ENCODE measurements at regions not wholly inside any gene's neighbourhood (a gene's known extent, or its start where the extent isn't known, plus 50 kb on each side); places are given as distances from the start of the nearest gene placed in this dataset.
"Not testable (repeated sequence)": the region's sequence is repeated elsewhere in the genome, so short reads cannot be mapped to it uniquely, and the experiment has no call there.

GRCh38 chr2:242057379-242058040 is 188.0 kb downstream of the RTP5 start:
- no peak overlapping the region for H2BK120ac ChIP-seq (ENCODE audit: low read depth, low read length)
- no peak overlapping the region for H2BK5ac ChIP-seq (ENCODE audit: low read length)
- no peak overlapping the region for H3K4me2 ChIP-seq (ENCODE audit: low read length)
- no peaks in the 10 kb centered on the region for H3K4me1 ChIP-seq (ENCODE audit: control insufficient read depth, low read depth, low read length)
- H2BK15ac ChIP-seq (replicated peaks; ENCODE audit: low read depth) = no peak overlapping the region
- no peak overlapping the region for H4K8ac ChIP-seq (ENCODE audit: low read depth, low read length)
- H3K79me2 ChIP-seq (ENCODE audit: control insufficient read depth, insufficient read depth, low read length) = no peaks in the 10 kb centered on the region
- H3K4ac ChIP-seq (ENCODE audit: low read depth, low read length) = no peak overlapping the region
- H3K4me3 ChIP-seq (ENCODE audit: low read length) = no peak overlapping the region
- no peak overlapping the region for H3K27ac ChIP-seq (ENCODE audit: low read depth, low read length)
- H3K36me3 ChIP-seq (ENCODE audit: control insufficient read depth, insufficient read depth, low read length) = no peaks in the 10 kb centered on the region
- no peaks in the 10 kb centered on the region for H3K79me1 ChIP-seq (ENCODE audit: low read length)
- no peak overlapping the region for H3K56ac ChIP-seq (ENCODE audit: low read length)
- no peak overlapping the region for H4K5ac ChIP-seq (ENCODE audit: low read length)
- H3K18ac ChIP-seq (ENCODE audit: low read length) = no peak overlapping the region
- H3K9ac ChIP-seq (ENCODE audit: low read length) = no peak overlapping the region
- no peak overlapping the region for H3K23ac ChIP-seq (ENCODE audit: low read length)
- no peak for DNase-seq
- H3K27me3 ChIP-seq (ENCODE audit: insufficient read depth, low read length, poor library complexity) = no peaks in the 10 kb centered on the region
- H2AK5ac ChIP-seq (ENCODE audit: low read length) = no peak overlapping the region
- no CpG with 5 or more reads among the region's 19 CpGs for WGBS (ENCODE audit: extremely low coverage, insufficient coverage, low lambda C conversion rate)

DNA sequence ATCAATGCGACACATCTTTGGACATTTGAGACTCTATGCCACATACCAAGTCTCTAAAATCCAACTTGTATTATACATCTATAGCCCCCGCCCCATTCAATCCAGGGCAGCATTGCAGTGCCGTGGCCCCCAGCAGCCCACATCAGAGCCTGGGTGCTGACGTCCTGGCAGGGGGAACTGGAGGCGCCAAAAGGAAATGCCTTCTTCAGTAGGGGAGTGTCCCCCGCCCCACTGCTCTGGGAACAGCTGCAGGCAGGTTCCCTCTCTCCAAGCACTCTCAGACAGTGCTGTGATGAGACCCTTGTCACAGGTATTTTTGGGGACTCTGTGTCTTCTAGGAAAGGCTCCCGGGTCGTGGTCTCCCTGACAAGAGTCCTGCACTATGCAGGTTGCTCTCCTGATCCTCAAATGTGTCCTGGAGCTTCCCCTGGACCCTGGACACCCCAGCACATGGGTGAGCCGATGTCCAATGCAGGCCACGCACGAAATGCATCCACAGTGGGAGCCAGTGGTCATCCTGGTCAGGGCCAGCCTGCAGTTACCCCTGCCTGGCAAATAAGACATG is 188.7 kb downstream of the RTP5 start:
- Histone ChIP-seq H3K36me3 (ENCODE audit: control insufficient read depth, insufficient read depth, low read length) (no peaks in the 10 kb centered on the region), H2BK120ac (ENCODE audit: low read depth, low read length) (no peak overlapping the region), H3K27ac (ENCODE audit: low read depth, low read length) (no peak overlapping the region), H3K27me3 (ENCODE audit: insufficient read depth, low read length, poor library complexity) (no peaks in the 10 kb centered on the region), H3K79me1 (ENCODE audit: low read length) (no peaks in the 10 kb centered on the region), H3K23ac (ENCODE audit: low read length) (no peak overlapping the region), H4K5ac (ENCODE audit: low read length) (no peak overlapping the region), H4K8ac (ENCODE audit: low read depth, low read length) (no peak overlapping the region), H2AK5ac (ENCODE audit: low read length) (no peak overlapping the region), H3K4me2 (ENCODE audit: low read length) (no peak overlapping the region), H3K4me3 (ENCODE audit: low read length) (no peak overlapping the region), H3K18ac (ENCODE audit: low read length) (no peak overlapping the region), H2BK15ac (replicated peaks; ENCODE audit: low read depth) (no peak overlapping the region), H3K79me2 (ENCODE audit: control insufficient read depth, insufficient read depth, low read length) (no peaks in the 10 kb centered on the region), H3K4me1 (ENCODE audit: control insufficient read depth, low read depth, low read length) (no peaks in the 10 kb centered on the region), H3K4ac (ENCODE audit: low read depth, low read length) (no peak overlapping the region), H3K56ac (ENCODE audit: low read length) (no peak overlapping the region), H3K9ac (ENCODE audit: low read length) (no peak overlapping the region), H2BK5ac (ENCODE audit: low read length) (no peak overlapping the region)
- no peak for DNase-seq
- no CpG with 5 or more reads among the region's 11 CpGs for whole genome bisulfite sequencing (ENCODE audit: extremely low coverage, insufficient coverage, low lambda C conversion rate)

- Histone ChIP-seq H2BK15ac (replicated peaks; ENCODE audit: low read depth) (no peak overlapping the region), H2AK5ac (ENCODE audit: low read length) (no peak overlapping the region), H3K27ac (ENCODE audit: low read depth, low read length) (no peak overlapping the region), H3K56ac (ENCODE audit: low read length) (no peak overlapping the region), H3K4me1 (ENCODE audit: control insufficient read depth, low read depth, low read length) (no peaks in the 10 kb centered on the region), H3K18ac (ENCODE audit: low read length) (no peak overlapping the region), H3K79me1 (ENCODE audit: low read length) (no peaks in the 10 kb centered on the region), H3K4me2 (ENCODE audit: low read length) (no peak overlapping the region), H3K79me2 (ENCODE audit: control insufficient read depth, insufficient read depth, low read length) (no peaks in the 10 kb centered on the region), H4K8ac (ENCODE audit: low read depth, low read length) (no peak overlapping the region), H3K4me3 (ENCODE audit: low read length) (no peak overlapping the region), H3K36me3 (ENCODE audit: control insufficient read depth, insufficient read depth, low read length) (no peaks in the 10 kb centered on the region), H3K9ac (ENCODE audit: low read length) (no peak overlapping the region), H2BK120ac (ENCODE audit: low read depth, low read length) (no peak overlapping the region), H4K5ac (ENCODE audit: low read length) (no peak overlapping the region), H2BK5ac (ENCODE audit: low read length) (no peak overlapping the region), H3K23ac (ENCODE audit: low read length) (no peak overlapping the region), H3K27me3 (ENCODE audit: insufficient read depth, low read length, poor library complexity) (no peaks in the 10 kb centered on the region), H3K4ac (ENCODE audit: low read depth, low read length) (no peak overlapping the region)
- WGBS (ENCODE audit: extremely low coverage, insufficient coverage, low lambda C conversion rate) = no CpG with 5 or more reads among the region's 7 CpGs
- no peak for DNase-seq
Observed at GRCh38 chr2:242059566-242059965, 190.0 kb downstream of the RTP5 start.

GRCh38 chr2:242060212-242060835 is 190.8 kb downstream of the RTP5 start:
- no peak overlapping the region for H3K4me3 ChIP-seq (ENCODE audit: low read length)
- H3K79me1 ChIP-seq (ENCODE audit: low read length) = no peaks in the 10 kb centered on the region
- no peaks in the 10 kb centered on the region for H3K27me3 ChIP-seq (ENCODE audit: insufficient read depth, low read length, poor library complexity)
- no peak overlapping the region for H3K4ac ChIP-seq (ENCODE audit: low read depth, low read length)
- no peak for DNase-seq
- no peak overlapping the region for H3K27ac ChIP-seq (ENCODE audit: low read depth, low read length)
- H2BK5ac ChIP-seq (ENCODE audit: low read length) = no peak overlapping the region
- no peak overlapping the region for H2AK5ac ChIP-seq (ENCODE audit: low read length)
- H3K9ac ChIP-seq (ENCODE audit: low read length) = no peak overlapping the region
- no peak overlapping the region for H3K18ac ChIP-seq (ENCODE audit: low read length)
- no peak overlapping the region for H4K5ac ChIP-seq (ENCODE audit: low read length)
- H3K56ac ChIP-seq (ENCODE audit: low read length) = no peak overlapping the region
- no peak overlapping the region for H3K23ac ChIP-seq (ENCODE audit: low read length)
- no peak overlapping the region for H2BK120ac ChIP-seq (ENCODE audit: low read depth, low read length)
- no peak overlapping the region for H4K8ac ChIP-seq (ENCODE audit: low read depth, low read length)
- no CpG with 5 or more reads among the region's 4 CpGs for WGBS (ENCODE audit: extremely low coverage, insufficient coverage, low lambda C conversion rate)
- no peak overlapping the region for H2BK15ac ChIP-seq (replicated peaks; ENCODE audit: low read depth)
- no peak overlapping the region for H3K4me2 ChIP-seq (ENCODE audit: low read length)
- no peaks in the 10 kb centered on the region for H3K36me3 ChIP-seq (ENCODE audit: control insufficient read depth, insufficient read depth, low read length)
- no peaks in the 10 kb centered on the region for H3K79me2 ChIP-seq (ENCODE audit: control insufficient read depth, insufficient read depth, low read length)
- no peaks in the 10 kb centered on the region for H3K4me1 ChIP-seq (ENCODE audit: control insufficient read depth, low read depth, low read length)

- not testable (repeated sequence) for H3K36me3 ChIP-seq (ENCODE audit: control insufficient read depth, insufficient read depth, low read length); H3K27me3 ChIP-seq (ENCODE audit: insufficient read depth, low read length, poor library complexity); H3K79me1 ChIP-seq (ENCODE audit: low read length); H3K27ac ChIP-seq (ENCODE audit: low read depth, low read length); H3K23ac ChIP-seq (ENCODE audit: low read length); H4K5ac ChIP-seq (ENCODE audit: low read length); H2BK5ac ChIP-seq (ENCODE audit: low read length); H2AK5ac ChIP-seq (ENCODE audit: low read length); H3K4me2 ChIP-seq (ENCODE audit: low read length); H3K4me3 ChIP-seq (ENCODE audit: low read length); H3K79me2 ChIP-seq (ENCODE audit: control insufficient read depth, insufficient read depth, low read length); H3K18ac ChIP-seq (ENCODE audit: low read length); H3K4me1 ChIP-seq (ENCODE audit: control insufficient read depth, low read depth, low read length); H2BK15ac ChIP-seq (replicated peaks; ENCODE audit: low read depth); H3K56ac ChIP-seq (ENCODE audit: low read length); H3K9ac ChIP-seq (ENCODE audit: low read length); H4K8ac ChIP-seq (ENCODE audit: low read depth, low read length); H3K4ac ChIP-seq (ENCODE audit: low read depth, low read length); H2BK120ac ChIP-seq (ENCODE audit: low read depth, low read length)
- peak; percentile 15 for DNase-seq
- WGBS (ENCODE audit: extremely low coverage, insufficient coverage, low lambda C conversion rate) = no CpG with 5 or more reads among the region's 17 CpGs
Observed at GRCh38 chr2:242061930-242062329, 192.4 kb downstream of the RTP5 start.

Measured in mesendoderm (in vitro differentiated cells).